Posterior cingulate gyrus (tissue), 11 donors: ENCODE measurements at regions not wholly inside any gene's neighbourhood (a gene's known extent, or its start where the extent isn't known, plus 50 kb on each side); places are given as distances from the start of the nearest gene placed in this dataset.
"Not testable (repeated sequence)": the region's sequence is repeated elsewhere in the genome, so short reads cannot be mapped to it uniquely, and the experiment has no call there.

ENCODE experiments used
- DNase-seq, 10 donors: peaks; one replicate each; pipeline versions ENCODE4 v3.0.0 to v3.0.0-alpha.2; 2020 to 2021; ENCODE audit warnings: mixed read lengths in 3 of 10
- intact Hi-C: fragments of 100-400 bp; cut with DNase I; formaldehyde crosslinking; loops from one replicate; pipeline ENCODE4 v1.15.1; 2023

DNA sequence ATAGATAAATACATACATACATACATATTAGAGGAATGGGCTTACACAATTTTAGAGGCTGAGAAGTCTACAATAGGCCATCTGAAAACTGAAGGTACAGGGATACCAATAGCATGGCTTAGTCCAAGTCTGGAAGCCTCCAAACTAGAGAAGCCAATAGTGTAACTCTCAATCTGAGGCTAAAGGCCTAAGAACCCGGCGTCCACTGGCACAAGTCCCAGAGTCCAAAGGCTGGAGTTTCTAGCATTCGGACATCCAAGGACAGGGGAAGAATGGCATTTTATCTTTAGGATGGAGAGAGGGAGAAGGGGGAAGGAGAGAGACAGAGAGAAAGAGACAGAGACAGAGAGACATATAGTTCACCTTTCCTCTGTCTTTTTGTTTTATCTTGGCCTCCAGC, 63.7 kb upstream of the SYT4 start:
- no peak for DNase-seq
- intact Hi-C loops: no loop called here

DNA sequence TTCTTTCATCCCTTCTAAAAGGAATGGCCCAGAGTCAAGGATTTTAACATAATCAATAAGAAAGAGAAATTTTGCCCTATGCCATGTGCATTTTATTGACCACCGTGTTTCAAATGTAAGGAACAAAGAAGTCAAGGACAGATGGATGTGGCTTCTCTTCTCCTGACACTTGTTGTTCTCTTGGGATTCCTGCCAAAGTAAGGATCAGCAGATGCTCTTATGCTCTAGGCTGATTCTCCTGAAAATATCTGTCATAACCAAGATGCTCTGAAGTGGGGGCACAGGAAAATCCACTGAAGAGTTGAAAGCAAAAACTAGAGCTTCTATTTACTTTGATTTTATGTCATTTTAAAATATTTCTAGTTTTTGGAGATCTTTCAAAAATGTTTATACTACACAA, 72.9 kb upstream of the SYT4 start:
- intact Hi-C loops: no loop called here
- no peak for DNase-seq

- intact Hi-C loops: no loop called here
- DNase-seq: no peak
Measured at GRCh38 chr18:43364535-43364934, 87.2 kb upstream of the SYT4 start.

DNA sequence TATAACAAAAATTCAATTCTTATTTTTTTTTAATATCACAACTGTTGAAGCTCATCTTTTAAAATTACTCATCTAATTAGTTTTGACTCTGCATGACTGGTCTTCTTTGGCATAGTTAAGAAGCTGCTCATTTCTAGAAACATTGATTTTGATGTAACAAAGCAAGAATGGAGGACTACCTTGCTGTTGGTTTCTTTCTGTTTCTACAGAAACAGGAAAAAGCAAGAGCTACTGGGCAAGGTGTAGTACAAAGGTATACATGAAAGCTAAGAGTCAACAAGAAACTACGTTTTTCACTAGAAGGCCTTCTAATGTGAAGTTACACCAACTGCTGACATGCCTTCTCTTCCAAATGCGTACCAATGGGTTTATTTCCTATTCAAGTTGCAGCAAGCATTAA, 90.6 kb upstream of the SYT4 start:
- no peak for DNase-seq
- intact Hi-C loops: no loop called here

DNA sequence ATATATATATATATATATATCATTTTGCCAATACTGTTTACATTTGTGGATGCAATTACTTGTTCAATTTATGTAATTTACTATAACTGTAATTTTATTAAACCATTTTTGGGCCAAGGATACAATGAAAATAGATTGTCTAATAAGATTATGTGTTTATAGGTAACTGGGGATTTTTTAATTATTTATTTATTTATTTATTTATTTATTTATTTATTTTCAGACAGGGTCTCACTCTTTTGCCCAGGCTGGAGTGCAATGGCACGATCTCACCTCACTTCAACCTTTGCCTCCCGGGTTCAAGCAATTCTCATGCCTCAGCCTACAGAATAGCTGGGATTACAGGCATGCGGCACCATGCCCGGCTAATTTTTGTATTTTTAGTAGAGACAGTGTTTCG, 92.0 kb upstream of the SYT4 start:
- DNase-seq, intact Hi-C loops: not testable (repeated sequence)

GRCh38 chr18:43372773-43373172, 95.5 kb upstream of the SYT4 start:
- no peak for DNase-seq
- intact Hi-C loops: no loop called here

- DNase-seq: no peak
- intact Hi-C loops: no loop called here
Measured at GRCh38 chr18:43380104-43380672, 102.9 kb upstream of the SYT4 start.

GRCh38 chr18:43382641-43383403, 105.5 kb upstream of the SYT4 start:
- DNase-seq: no peak
- intact Hi-C loops: no loop called here

DNA sequence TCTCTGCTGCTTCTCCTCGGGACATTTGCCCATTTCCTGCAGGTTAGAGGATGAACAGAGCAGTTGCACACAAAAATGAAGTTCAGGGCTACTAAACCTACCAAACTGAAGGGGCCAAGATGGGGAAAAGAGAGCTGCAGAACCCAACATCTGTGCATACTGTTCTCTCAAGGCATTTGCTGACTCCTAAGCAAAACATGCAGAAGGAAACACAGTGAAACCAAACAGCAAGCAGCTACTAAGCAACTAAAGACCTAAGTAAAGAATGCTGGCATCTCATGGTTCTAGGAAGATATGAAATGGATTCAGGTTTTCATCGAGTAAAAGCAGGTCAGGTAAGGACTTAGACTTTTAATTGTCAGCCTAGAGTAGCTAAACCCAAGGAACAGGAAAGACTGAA, 111.9 kb upstream of the SYT4 start:
- DNase-seq: no peak
- intact Hi-C loops: no loop called here

GRCh38 chr18:43392168-43392567, 114.9 kb upstream of the SYT4 start:
- no peak for DNase-seq
- intact Hi-C loops: loop anchor here (10.0 kb wide), 3 partner anchors 117 to 1277 kb away; partner anchors contain the start of gene SYT4

DNA sequence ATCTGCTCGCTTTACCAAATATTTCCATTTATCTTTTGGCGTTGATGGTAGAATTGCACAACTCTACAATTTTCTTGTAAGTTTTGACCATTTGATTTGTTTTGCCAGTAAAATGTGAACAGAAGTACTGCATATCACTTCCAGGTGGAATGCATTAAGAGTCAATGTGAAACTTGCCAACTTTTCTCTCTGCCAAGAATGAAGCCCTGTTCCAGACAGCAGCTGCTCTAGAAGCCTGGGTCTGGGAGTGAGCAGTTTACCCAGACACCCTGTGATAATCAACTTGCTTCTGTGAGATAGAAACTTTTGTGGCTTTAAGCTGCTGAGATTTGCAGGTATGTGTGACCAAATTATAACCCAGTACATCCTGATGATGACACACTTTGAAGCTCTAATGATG, 115.9 kb upstream of the SYT4 start:
- no peak for DNase-seq
- intact Hi-C loops: loop anchor here (10.0 kb wide), 3 partner anchors 118 to 1278 kb away; partner anchors contain the start of gene SYT4

DNA sequence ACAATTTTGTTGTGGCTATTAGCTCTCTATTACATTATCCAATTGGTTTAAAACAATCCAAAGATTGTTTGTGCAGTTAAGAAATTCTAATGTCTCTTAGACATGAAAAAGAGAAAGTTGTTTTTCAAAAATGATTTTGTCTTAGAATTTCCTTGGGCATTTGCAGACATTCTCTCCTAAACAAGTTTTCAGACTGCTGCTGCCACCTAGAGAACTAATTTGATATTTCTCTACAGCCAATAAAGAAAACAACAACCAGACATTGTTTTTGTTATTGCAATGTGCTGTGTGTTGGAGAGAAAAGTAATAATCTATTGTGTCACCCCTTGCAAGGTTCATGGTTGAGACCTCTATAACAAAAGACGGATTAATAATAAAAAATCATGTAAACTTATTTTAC, 119.0 kb upstream of the SYT4 start:
- intact Hi-C loops: loop anchor here (10.0 kb wide), 3 partner anchors 121 to 1281 kb away; partner anchors contain the start of gene SYT4
- DNase-seq: no peak

GRCh38 chr18:43398601-43399000, 121.3 kb upstream of the SYT4 start:
- no peak for DNase-seq
- intact Hi-C loops: loop anchor here (10.0 kb wide), 3 partner anchors 124 to 1284 kb away; partner anchors contain the start of gene SYT4

DNA sequence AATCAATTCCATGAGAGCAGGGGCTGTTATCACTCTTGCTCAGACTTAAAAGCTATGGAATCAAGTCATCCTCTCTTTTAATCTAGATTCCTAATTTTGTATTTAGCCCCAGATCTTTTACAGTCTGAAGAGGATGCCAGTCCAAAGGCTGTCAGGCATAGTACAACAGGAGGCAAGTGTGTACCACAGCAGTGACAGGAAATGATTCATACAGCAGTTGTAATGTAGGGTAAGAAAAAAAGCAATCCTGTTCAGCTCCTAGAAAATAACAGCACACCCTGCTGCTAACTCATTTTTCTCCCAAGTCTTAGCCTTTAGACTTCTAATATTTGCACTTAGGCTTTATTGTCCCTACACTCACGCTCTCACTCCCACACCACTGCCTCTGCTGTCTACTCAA, 127.8 kb upstream of the SYT4 start:
- intact Hi-C loops: no loop called here
- no peak for DNase-seq

GRCh38 chr18:43414006-43414405, 136.7 kb upstream of the SYT4 start:
- DNase-seq: no peak
- intact Hi-C loops: no loop called here

- intact Hi-C loops: no loop called here
- no peak for DNase-seq
Measured at GRCh38 chr18:43420091-43420490, 142.8 kb upstream of the SYT4 start.

DNA sequence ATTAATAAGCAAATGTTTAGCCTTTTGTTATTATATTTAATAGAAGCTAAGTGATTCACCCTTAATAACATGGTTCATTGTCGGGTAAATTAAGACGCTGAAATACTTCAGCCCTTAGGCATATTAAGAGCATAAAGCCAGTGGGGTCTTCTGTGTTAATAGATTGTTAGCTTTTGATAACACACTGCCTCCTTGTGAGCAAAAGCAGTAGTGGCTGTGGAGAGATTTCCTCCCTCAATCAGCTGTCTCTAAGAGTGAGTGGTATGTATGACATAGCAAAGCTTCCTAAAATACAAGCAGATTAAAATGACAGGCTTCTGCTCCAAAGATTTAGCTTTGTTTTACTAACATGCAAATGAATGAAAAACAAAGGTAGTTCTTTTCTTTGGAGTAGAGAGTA, 143.7 kb upstream of the SYT4 start:
- intact Hi-C loops: no loop called here
- no peak for DNase-seq

- DNase-seq: no peak
- intact Hi-C loops: no loop called here
Measured at GRCh38 chr18:43422518-43422917, 145.2 kb upstream of the SYT4 start.

DNA sequence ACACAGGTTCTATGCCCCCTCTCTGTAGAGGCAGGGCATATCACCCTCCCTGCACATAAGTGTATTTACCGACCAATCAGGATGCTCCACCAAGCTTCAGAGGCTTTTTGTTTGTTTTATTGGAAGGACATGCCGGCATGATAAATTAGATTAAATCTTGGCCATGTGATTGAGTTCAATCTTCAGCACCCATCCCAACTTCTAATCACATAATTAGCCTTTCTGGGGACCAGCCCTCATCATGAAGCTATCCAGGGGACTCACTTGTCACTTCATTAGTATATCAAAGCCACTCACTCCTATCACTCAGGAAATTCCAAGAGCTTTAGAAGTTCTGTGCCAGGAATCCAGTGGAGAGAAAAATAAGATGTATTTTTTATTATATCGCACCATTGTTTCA, 158.6 kb upstream of the SYT4 start:
- intact Hi-C loops: no loop called here
- DNase-seq: no peak

GRCh38 chr18:43442131-43442530, 164.8 kb upstream of the SYT4 start:
- no peak for DNase-seq
- intact Hi-C loops: no loop called here

DNA sequence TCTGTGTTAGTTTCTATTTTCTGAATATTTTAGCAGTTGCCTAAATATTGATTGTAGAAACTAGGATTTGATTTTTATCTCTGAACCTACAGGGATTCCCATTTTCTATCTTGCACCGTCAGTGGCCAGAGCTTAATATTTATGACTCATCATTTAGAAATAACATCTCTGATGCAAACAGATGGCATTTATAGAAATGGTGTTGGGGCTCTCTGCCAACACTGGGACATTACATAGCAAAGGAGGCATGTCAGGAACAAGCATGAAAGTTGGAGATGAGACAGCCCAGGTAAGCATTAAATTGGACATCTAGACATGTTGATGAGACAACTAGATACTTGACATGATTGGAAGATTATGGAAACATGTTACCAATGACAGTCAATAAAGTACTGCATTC, 165.3 kb upstream of the SYT4 start:
- intact Hi-C loops: no loop called here
- DNase-seq: no peak

- intact Hi-C loops: no loop called here
- no peak for DNase-seq
Measured at GRCh38 chr18:43465483-43465882, 188.2 kb upstream of the SYT4 start.
